SK-N-MC (cell line): ENCODE measurements at regions not wholly inside any gene's neighbourhood (a gene's known extent, or its start where the extent isn't known, plus 50 kb on each side); places are given as distances from the start of the nearest gene placed in this dataset.

ENCODE experiments used
- DNase-seq: peaks from one replicate; pipeline ENCODE4 v3.0.0-alpha.2; 2011; ENCODE audit warnings: low read depth, low spot score
- H3K27ac ChIP-seq: fragments of 200-600 bp; sonication (generic); 2 replicates; pipeline ENCODE4 v1.5.1; 2016; ENCODE audit warnings: mixed run types
- H3K36me3 ChIP-seq: fragments of 200-600 bp; sonication (generic); 2 replicates; pipeline ENCODE4 v1.6.1; 2017; ENCODE audit warnings: antibody characterized with exemption, low read length, mixed read lengths; ENCODE audit not compliant: insufficient read depth
- H3K4me3 ChIP-seq: fragments of 200-600 bp; sonication (generic); 2 replicates; pipeline ENCODE4 v1.5.1; 2016
- H3K9ac ChIP-seq: fragments of 200-600 bp; sonication (generic); 2 replicates; pipeline ENCODE4 v1.8.0; 2017; ENCODE audit warnings: mixed run types, mixed read lengths; ENCODE audit not compliant: insufficient read length
- H3K9me3 ChIP-seq: fragments of 200-600 bp; sonication (generic); 2 replicates; pipeline ENCODE4 v1.6.1; 2017; ENCODE audit warnings: low read depth, mild to moderate bottlenecking, antibody characterized with exemption, low read length, moderate library complexity, mixed read lengths
- EZH2 ChIP-seq: fragments of 200-600 bp; sonication (generic); IDR thresholded peaks from one replicate; pipeline ENCODE4 v1.6.1; 2017; ENCODE audit warnings: antibody characterized with exemption
- FOXP2 ChIP-seq: optimal IDR thresholded peaks from 2 replicates; pipeline ENCODE3; 2011; ENCODE audit warnings: mild to moderate bottlenecking, moderate library complexity; ENCODE audit not compliant: insufficient read depth; ENCODE audit errors: extremely low read length, control extremely low read depth
- POLR2AphosphoS5 ChIP-seq: IDR thresholded peaks from 2 replicates; pipeline ENCODE4 v1.6.1; 2012; ENCODE audit warnings: mild to moderate bottlenecking, low read depth, low read length, borderline replicate concordance

GRCh38 chr11:128354476-128354875 lies 232.9 kb downstream of the ETS1 start:
- Histone ChIP-seq H3K36me3 (no peaks in the 10 kb centered on the region), H3K9ac (no peak overlapping the region), H3K9me3 (no peaks in the 10 kb centered on the region), H3K4me3 (no peak overlapping the region), H3K27ac (no peak overlapping the region)
- TF ChIP-seq POLR2AphosphoS5 (no peak), EZH2 (no peak), FOXP2 (no peak)
- no peak for DNase-seq

- TF ChIP-seq EZH2, result no peak
- no peak for TF ChIP-seq POLR2AphosphoS5
- TF ChIP-seq FOXP2, result no peak
- Histone ChIP-seq H3K9me3 (no peaks in the 10 kb centered on the region), H3K9ac (no peak overlapping the region), H3K27ac (no peak overlapping the region), H3K36me3 (no peaks in the 10 kb centered on the region), H3K4me3 (no peak overlapping the region)
- no peak for DNase-seq
These were observed 236.2 kb downstream of the ETS1 start for GRCh38 chr11:128351168-128351567.

- DNase-seq, result no peak
- no peak for TF ChIP-seq EZH2
- TF ChIP-seq FOXP2, result no peak
- TF ChIP-seq POLR2AphosphoS5, result no peak
- H3K4me3 ChIP-seq, result no peak overlapping the region
- no peaks in the 10 kb centered on the region for H3K36me3 ChIP-seq
- H3K9me3 ChIP-seq, result no peaks in the 10 kb centered on the region
- no peak overlapping the region for H3K27ac ChIP-seq
- no peak overlapping the region for H3K9ac ChIP-seq
These were observed 237.6 kb downstream of the ETS1 start for GRCh38 chr11:128349650-128350299.

- Histone ChIP-seq H3K27ac (no peak overlapping the region), H3K36me3 (no peaks in the 10 kb centered on the region), H3K9me3 (no peaks in the 10 kb centered on the region), H3K9ac (no peak overlapping the region), H3K4me3 (no peak overlapping the region)
- DNase-seq, result no peak
- TF ChIP-seq POLR2AphosphoS5 (no peak), EZH2 (no peak), FOXP2 (no peak)
These were observed 240.6 kb downstream of the ETS1 start for GRCh38 chr11:128346804-128347203.

- Histone ChIP-seq H3K36me3 (no peaks in the 10 kb centered on the region), H3K4me3 (no peak overlapping the region), H3K27ac (no peak overlapping the region), H3K9ac (no peak overlapping the region), H3K9me3 (no peaks in the 10 kb centered on the region)
- DNase-seq, result no peak
- TF ChIP-seq FOXP2 (no peak), EZH2 (no peak), POLR2AphosphoS5 (no peak)
These were observed 242.0 kb downstream of the ETS1 start for GRCh38 chr11:128345316-128345715.

- no peak overlapping the region for H3K27ac ChIP-seq
- DNase-seq, result no peak
These were observed 243.5 kb downstream of the ETS1 start for GRCh38 chr11:128343870-128344269.

GRCh38 chr11:128343135-128343514 lies 244.2 kb downstream of the ETS1 start:
- DNase-seq, result no peak
- Histone ChIP-seq H3K27ac (no peak overlapping the region), H3K4me3 (no peak overlapping the region), H3K9ac (no peak overlapping the region), H3K36me3 (no peaks in the 10 kb centered on the region), H3K9me3 (no peaks in the 10 kb centered on the region)
- TF ChIP-seq POLR2AphosphoS5, result no peak
- no peak for TF ChIP-seq EZH2
- no peak for TF ChIP-seq FOXP2

More at GRCh38 chr11:128343870-128344269, 243.5 kb downstream of the ETS1 start:
- Histone ChIP-seq H3K9ac (no peak overlapping the region), H3K36me3 (no peaks in the 10 kb centered on the region), H3K4me3 (no peak overlapping the region), H3K9me3 (no peaks in the 10 kb centered on the region)
- no peak for TF ChIP-seq FOXP2
- no peak for TF ChIP-seq EZH2
- TF ChIP-seq POLR2AphosphoS5, result no peak

GRCh38 chr11:128342511-128343134 lies 244.7 kb downstream of the ETS1 start:
- Histone ChIP-seq H3K9ac (no peak overlapping the region), H3K27ac (no peak overlapping the region), H3K9me3 (no peaks in the 10 kb centered on the region), H3K4me3 (no peak overlapping the region), H3K36me3 (no peaks in the 10 kb centered on the region)
- DNase-seq, result no peak
- no peak for TF ChIP-seq POLR2AphosphoS5
- no peak for TF ChIP-seq FOXP2
- TF ChIP-seq EZH2, result no peak
